Ramos (cell line): ENCODE measurements at regions not wholly inside any gene's neighbourhood (a gene's known extent, or its start where the extent isn't known, plus 50 kb on each side); places are given as distances from the start of the nearest gene placed in this dataset.
"Not testable (repeated sequence)": the region's sequence is repeated elsewhere in the genome, so short reads cannot be mapped to it uniquely, and the experiment has no call there.

ENCODE experiments used
- in situ Hi-C: fragments of 300-500 bp; cut with MboI; formaldehyde crosslinking; loops from one replicate; pipeline ENCODE4 v1.14.3; 2022; ENCODE audit warnings: low sequenced_read_pairs; ENCODE audit not compliant: unreplicated experiment

DNA sequence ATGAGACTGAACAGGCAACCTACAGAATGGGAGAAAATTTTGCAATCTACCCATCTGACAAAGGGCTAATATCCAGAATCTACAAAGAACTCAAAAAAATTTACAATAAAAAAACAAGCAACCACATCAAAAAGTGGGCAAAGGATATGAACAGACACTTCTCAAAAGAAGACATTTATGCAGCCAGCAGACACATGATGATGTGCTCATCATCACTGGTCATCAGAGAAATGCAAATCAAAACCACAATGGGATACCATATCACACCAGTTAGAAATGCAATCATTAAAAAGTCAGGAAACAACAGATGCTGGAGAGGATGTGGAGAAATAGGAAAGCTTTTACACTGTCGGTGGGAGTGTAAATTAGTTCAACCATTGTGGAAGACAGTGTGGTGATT lies 51.7 kb upstream of the PAXBP1 start:
- in situ Hi-C loops = loop anchor here (10.0 kb wide), 1 partner anchor 168 kb away; no protein-coding TSS in a partner anchor

DNA sequence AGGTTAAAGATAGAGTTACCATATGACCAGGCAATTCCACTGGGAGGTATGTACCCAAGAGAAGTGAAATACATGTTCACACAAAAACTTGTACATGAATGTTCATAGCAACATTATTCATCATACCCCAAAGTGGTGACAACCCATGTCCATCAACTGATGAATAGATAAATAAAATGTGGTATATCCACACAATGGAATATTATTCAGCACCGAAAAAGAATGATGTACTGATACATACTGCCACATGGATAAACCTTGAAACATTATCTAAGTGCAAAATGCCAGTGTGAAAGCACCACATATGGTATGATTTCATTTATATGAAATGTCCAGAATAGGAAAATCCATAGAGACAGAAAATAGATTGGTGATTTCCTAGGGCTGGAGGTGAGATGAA lies 53.4 kb upstream of the PAXBP1 start:
- in situ Hi-C loops = loop anchor here (10.0 kb wide), 1 partner anchor 170 kb away; no protein-coding TSS in a partner anchor

DNA sequence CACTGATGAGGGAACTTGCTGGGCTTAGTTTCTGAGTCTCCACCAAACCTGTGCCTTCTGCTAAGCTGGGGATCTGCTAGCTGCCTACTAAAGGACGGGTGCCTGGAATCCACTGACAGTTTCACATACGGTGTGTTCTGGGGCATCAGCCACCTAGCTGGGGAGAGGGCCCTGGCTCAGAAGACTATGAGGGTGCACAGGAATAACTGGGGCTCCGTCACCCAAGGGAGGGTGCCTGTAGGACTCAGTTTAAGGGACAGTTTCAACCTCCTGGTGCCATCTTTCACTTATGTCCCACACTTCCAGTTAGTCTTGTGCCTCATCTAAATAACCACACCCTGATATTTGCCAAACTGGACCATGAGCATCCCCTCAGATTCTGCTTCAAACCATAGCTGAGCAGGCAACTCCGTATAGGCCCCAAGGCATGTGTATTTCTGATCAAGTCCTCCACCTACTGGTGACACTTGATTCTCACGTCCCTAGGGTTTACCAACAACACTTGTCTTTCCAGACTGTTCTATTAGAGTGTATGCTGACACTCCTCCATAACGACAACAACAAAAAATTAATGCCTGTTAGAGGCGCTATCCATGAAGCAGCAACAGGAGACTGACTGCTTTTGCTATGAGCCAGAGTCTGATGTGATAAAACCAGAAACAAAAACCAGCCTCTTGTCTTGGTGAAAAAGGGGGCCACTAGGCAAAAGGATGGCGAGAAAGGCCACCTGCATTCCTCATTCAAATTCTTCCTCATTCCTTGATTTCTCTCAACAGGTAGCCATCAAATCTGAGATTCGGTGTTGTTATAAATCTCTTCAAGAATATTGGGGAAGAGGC lies 55.0 kb upstream of the PAXBP1 start:
- in situ Hi-C loops = loop anchor here (10.0 kb wide), 1 partner anchor 172 kb away; no protein-coding TSS in a partner anchor

DNA sequence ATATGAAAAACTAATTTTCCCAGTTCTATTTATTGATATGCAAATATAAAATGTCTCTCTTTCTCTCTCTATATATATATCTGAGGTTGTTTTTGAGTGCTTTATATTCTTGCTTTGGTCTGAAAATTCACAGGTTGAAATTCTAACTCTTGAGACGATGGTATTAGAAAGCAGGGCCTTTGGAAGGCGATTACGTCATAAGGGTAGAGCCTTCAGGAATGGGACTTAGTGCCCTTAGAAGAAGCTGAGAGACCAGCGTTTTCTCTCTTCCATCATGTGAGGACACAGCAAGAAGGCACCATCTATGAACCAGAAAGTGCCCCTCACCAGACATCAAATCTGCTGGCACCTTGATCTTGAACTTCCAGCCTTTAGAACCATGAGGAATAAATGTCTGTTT lies 57.4 kb upstream of the PAXBP1 start:
- in situ Hi-C loops = loop anchor here (10.0 kb wide), 1 partner anchor 174 kb away; no protein-coding TSS in a partner anchor

DNA sequence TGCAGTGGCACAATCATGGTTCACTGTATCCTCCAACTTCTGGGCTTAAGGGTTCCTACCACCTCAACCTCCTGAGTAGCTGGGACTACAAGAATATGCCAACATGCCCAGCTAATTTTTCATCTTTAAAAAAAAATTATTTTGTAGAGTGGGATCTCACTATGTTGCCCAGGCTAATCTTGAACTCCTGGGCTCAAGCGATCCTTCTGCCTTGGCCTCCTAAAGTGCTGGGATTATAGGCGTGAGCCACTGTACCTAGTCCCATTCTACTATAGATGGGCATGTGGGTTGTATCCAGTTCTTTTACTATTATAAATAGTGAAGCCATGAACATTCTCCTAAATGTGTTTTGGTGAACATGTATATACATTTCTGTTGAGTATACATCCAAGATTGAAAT lies 57.9 kb upstream of the PAXBP1 start:
- in situ Hi-C loops = loop anchor here (10.0 kb wide), 1 partner anchor 175 kb away; no protein-coding TSS in a partner anchor

DNA sequence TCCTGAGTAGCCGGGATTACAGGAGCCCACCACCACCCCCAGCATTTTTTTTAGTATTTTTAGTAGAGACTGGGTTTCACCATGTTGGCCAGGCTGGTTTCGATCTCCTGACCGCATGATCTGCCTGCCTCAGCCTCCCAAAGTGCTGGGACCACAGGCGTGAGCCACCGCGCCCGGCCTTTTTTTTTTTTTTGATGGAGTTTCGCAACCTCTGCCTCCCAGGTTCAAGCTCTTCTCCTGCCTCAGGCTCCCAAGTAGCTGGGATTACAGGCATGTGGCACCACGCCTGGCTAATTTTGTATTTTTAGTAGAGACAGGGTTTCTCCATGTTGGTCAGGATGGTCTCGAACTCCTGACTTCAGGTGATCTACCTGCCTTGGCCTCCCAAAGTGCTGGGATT lies 60.2 kb upstream of the PAXBP1 start:
- in situ Hi-C loops = loop anchor here (10.0 kb wide), 1 partner anchor 293 kb away; no protein-coding TSS in a partner anchor

DNA sequence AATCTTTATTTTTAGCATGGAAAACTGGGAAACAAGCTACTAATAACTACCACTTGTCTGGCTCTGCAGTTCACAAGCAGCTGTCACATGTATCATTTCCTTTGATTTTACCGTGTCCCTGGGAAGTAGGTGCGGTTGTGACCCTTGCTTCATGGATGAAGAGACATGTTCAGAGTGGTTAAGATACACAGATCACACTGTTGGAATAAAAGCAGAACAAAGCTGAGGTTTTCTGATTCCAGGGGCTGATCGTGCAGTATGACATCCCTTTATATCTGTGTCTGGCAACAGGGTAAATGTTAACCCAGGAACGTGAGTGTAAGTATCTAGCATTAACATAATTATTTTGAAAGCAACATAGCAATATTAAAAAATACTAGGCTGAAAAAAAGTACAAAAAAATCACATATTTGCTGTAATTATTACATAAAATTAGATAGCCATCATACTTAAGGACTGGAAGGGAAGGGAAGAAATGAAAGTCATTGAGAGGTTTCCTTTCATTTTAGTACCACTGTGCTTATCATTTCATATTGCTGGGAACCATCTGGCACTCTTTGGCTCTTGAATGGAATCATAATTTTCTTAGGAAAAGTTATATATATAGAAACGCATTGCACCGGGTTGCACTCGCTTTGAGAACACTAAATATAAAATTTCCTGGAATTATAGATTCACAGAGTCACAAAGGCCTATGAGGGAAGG lies 62.8 kb upstream of the PAXBP1 start:
- in situ Hi-C loops = loop anchor here (10.0 kb wide), 1 partner anchor 290 kb away; no protein-coding TSS in a partner anchor

DNA sequence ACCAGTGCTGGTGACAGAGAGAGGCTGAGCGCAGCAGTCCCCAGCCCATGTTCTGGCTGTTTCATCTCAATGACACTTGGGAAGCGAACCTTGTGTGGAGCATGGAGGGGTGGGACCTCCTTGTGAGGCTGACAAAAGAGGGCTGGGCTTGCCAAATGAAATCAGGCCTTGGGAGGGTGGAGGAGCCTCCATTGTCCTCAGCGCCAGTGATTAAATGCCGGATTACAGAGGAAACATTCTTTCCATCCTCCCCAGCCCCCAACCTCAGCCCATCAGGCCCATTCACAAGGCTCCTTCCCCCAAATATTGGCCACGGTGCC lies 63.3 kb upstream of the PAXBP1 start:
- in situ Hi-C loops = loop anchor here (10.0 kb wide), 1 partner anchor 290 kb away; no protein-coding TSS in a partner anchor

DNA sequence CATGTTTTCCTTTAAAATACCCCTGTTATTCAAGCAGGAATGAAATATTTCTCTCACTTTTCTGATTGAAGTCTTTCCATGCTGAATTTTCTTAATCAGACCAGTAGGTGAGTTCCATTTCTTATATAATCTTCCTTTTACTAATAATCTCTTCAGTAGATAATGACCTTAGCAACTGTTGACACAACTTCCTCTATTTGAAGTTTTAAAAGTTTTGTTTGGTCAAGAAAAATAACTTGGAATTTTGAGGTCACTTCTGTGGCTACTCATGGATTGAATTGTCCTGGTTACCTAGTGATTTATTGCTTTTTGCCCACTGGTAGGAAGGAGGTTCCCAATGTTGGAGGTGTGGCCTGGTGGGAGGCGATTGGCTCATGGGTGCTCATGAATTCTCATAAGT lies 70.6 kb upstream of the PAXBP1 start:
- in situ Hi-C loops = no loop called here

DNA sequence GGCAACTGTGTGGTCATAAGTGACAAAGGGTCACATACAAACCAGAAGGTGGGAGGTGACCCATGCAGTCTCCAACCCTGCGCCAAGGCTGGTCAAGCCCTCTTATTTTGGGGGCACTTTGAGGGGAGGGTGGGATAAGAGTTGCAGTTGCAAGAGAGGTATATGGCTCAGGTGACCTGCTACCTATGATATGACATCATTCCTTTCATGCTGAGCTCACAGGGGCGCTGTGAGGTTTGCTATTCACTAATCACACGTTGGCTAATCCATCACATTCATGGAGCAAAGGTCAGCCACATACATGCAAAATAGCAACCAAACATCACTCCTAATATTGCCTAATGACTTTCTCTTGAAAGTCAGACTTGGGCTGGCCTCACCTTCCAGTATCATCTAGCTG lies 72.0 kb upstream of the PAXBP1 start:
- in situ Hi-C loops = no loop called here

DNA sequence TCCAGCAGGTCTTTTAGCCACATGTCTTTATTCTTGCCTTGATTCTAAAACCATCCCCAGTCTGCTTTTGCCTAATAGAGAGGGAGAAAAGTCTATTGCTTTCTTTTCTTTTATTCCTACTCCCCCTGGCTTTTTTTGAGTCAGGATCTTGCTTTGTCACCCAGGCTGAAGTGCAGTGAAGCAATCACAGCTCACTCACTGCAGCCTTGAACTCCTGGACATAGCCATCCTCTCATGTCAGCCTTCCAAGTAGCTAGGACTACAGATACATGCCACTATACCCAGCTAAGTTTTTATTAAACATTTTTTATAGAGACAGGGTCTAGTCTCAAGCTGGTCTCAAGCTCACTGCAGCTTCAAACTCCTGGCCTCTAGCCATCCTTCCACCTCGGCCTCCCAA lies 72.5 kb upstream of the PAXBP1 start:
- in situ Hi-C loops = no loop called here

DNA sequence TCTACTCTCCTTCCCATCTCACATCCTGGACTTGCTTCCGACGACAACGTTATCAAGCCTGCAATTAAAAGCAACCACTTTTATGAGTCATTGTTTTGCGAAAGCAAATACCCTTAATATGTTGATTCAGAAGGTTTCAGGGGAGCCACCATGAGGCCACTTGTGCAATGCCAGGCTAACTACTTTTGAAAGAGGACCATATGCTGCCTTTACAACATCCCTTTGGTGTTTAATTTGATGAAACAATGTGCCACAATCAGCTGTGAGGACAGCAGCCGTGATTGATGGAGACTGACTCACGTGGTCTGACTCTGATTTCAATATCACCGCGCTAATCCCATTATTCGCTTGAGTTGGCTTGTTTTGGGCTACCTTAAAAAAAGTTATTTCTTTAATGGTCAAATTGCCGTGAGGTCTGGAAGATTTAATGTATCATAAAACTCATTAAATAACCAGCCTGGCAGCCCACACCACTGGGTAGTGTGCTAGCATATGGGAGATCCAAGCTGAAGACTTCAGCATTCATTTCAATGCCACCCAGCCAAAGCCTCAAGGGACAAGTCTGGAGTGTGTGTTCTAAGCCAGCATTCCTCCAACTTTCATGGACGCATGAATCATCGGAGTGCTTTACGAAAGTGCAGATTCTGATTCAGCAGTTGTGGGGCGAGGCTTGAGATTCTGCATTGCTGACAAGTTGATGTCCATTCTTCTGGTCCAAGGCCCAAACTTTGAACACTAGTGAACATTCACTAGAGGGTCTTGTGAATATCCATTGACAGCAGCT lies 73.3 kb upstream of the PAXBP1 start:
- in situ Hi-C loops = no loop called here

DNA sequence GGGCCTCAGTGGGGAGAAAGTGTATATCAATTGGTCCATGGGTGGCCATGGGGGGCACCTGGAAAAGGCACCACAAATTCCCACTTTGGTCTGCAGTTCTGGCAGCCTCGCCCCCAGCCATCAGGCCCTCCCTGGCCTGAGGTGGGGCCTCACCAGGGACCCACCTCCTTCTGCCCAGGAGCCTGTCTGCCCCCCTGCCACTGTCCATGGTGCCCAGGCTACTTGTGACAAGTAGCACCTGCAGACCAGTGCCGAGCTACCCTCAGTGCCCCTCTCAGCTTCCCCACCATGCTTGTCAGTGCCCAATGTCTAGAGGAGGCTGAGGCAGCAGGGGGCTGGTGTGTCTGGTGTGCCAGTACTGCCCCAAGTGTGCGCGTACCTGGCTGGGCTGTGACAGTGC lies 87.1 kb upstream of the PAXBP1 start:
- in situ Hi-C loops = no loop called here

DNA sequence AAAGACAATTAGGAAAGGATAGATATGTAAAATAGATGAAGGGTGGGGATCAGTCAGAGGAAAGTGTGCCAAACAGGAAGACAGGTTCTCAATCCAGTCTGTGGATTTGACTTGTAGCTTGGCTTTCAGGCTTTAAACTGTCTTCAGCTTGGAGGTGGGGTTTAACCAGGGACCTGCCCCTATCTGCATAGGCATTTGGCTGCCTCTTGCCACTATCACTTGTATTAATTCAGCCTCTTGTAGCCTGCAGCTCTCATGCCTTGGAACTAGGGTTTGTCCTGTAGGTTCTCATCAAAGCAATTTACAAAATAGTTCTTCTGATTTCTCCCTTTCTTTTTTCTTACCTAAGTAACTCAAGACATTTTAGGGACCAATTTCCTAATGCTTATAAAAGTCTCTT lies 88.8 kb upstream of the PAXBP1 start:
- in situ Hi-C loops = no loop called here

DNA sequence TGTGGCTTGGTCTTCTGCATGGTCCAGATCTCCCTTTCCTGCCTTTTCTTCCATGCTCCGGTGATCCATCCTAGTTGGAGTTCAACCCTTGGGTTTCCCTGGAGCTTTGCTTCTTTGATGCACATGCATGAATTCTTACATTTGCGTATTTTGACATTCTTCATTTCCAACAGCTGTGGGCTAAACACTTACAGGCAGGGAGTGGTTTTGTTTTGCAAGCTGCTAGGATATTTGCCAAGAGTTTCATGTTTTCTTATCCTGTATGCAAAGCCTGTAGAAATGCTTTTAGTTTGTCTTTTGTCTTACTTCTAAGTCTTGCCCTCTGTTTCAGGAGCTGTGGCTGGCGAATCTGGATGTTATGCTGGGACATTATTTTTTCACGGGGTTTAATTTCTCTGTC lies 90.3 kb upstream of the PAXBP1 start:
- in situ Hi-C loops = no loop called here

DNA sequence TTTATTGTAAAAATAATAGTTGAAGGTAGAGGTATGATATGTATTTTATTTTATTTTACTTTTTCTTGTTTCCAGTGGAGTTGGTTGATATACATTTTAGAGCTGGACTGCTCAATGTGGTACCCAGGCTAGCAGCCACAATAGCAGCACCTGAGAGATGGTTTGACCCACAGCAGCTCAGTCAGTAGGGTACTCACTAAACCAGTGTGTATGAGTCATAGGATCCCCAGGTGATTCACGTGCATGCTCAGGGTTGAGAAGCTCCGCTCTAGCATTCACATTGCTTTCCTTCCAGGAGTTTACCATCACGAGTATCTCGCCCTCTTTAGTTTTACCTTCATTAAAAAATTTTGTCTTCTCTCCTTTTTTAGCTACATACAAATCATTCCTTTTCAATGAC lies 96.0 kb upstream of the PAXBP1 start:
- in situ Hi-C loops = no loop called here

DNA sequence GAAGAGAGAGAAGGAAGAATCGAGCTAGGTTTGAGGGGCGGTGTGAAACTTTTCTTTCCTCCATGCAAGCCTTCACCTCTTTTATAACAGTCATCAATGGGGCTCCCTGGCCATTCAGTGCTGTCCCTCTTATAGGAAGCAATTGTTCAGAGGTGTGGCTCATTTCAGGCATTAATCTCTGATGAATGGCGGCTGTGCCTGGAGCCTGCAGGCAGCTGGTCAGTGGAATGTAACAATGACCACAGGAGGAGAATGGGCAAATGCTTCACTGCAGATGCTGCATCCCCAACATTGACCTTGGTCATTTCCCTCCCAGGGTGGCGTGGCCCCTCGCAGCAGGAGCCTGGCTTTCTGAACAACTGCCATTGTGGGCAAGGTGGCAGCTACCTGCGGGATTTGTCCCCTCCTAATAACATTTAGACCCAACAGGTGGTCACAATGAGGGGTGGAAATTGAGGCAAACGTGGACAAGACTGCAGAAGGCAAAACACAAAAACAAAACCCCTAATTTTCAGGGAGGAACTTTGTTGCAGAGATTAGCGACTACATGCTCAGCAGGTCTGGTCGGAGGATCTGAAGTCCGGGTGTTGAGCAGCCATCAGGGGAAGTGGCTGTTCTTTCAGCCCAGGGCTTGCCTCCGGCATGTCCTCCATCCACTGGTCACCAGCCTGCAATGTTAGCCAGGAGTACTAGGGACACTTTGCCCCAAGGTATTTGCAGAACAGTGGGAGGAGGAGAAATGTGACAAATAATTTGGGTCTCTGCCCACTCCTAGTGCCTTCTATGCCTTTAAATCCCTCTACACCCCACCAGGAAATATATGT lies 97.3 kb upstream of the PAXBP1 start:
- in situ Hi-C loops = no loop called here

DNA sequence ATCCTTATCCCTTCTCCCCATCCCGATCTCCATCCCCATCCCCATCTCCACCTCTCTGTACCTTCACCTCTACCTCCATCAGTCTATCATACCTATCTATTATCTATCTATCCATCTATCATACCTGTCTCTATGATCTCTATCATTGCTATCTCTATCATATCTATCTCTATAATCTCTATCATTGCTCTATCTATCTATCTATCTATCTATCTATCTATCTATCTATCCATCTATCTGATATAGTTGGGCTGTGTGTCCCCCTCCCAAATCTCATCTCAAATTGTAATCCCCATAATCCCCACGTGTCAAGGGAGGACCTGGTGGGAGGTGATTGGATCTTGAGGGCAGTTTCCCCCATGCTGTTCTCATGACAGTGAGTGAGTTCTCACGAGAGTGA lies 97.9 kb upstream of the PAXBP1 start:
- in situ Hi-C loops = no loop called here

DNA sequence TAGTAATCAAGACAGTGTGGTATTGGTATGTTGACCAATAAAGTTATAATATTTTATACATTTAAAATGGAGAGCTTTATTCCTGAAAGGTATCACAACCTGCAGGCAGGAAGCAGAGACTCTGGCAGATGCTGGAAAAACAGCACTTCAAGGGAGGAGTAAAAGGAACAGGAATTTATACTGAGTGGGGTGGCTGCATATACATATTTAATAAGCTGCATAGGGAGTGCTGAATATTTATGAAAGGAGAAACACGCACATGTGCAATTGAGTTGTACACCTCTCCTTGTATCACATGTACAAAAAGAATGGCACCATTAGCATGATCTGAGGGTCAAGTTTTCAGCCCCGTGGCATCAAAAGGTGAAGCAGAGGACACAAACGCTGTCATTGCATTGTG lies 104.9 kb upstream of the PAXBP1 start:
- in situ Hi-C loops = no loop called here

DNA sequence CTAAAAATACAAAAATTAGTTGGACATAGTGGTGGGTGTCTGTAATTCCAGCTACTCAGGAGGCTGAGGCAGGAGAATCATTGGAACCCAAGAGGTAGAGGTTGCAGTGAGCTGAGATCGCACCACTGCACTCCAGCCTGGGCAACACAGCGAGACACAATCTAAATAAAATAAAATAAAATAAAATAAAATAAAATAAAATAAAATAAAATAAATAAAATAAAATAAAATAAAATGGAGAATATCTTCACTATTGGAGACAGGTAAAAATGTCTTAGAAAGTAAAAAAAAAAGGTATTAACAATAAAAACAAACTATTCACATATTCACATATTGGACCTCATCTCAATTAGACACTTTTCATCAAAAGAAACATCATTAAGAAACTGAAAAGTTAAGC lies 106.3 kb upstream of the PAXBP1 start:
- in situ Hi-C loops = not testable (repeated sequence)
